HG02571 (cell line): ENCODE measurements at regions not wholly inside any gene's neighbourhood (a gene's known extent, or its start where the extent isn't known, plus 50 kb on each side); places are given as distances from the start of the nearest gene placed in this dataset.

ENCODE experiments used
- ATAC-seq: cut with Tn5 transposase; IDR thresholded peaks from one replicate; pipeline ENCODE4 v1.9.1; 2021; ENCODE audit warnings: mild to moderate bottlenecking, moderate library complexity; ENCODE audit not compliant: unreplicated experiment

- no peak for ATAC-seq
These were observed 200.9 kb downstream of the LTN1 start for GRCh38 chr21:28791595-28792282.

GRCh38 chr21:28790335-28790734 is 202.3 kb downstream of the LTN1 start:
- ATAC-seq: no peak

GRCh38 chr21:28789523-28789922 is 203.2 kb downstream of the LTN1 start:
- ATAC-seq: no peak

- ATAC-seq: no peak
These were observed 204.6 kb downstream of the LTN1 start for GRCh38 chr21:28788030-28788429.

GRCh38 chr21:28783641-28784185 is 209.0 kb downstream of the LTN1 start:
- no peak for ATAC-seq

GRCh38 chr21:28781602-28782276 is 210.9 kb downstream of the LTN1 start:
- no peak for ATAC-seq

- ATAC-seq: no peak
These were observed 212.8 kb downstream of the LTN1 start for GRCh38 chr21:28779914-28780313.

GRCh38 chr21:28776251-28776650 is 216.4 kb downstream of the LTN1 start:
- no peak for ATAC-seq

GRCh38 chr21:28775071-28775470 is 217.6 kb downstream of the LTN1 start:
- no peak for ATAC-seq

GRCh38 chr21:28773036-28773435 is 219.6 kb downstream of the LTN1 start:
- no peak for ATAC-seq

- ATAC-seq: no peak
These were observed 220.7 kb downstream of the LTN1 start for GRCh38 chr21:28771790-28772501.

GRCh38 chr21:28770867-28771661 is 221.6 kb downstream of the LTN1 start:
- no peak for ATAC-seq

- ATAC-seq: no peak
These were observed 223.0 kb downstream of the LTN1 start for GRCh38 chr21:28769683-28770082.

GRCh38 chr21:28768753-28769152 is 223.9 kb downstream of the LTN1 start:
- ATAC-seq: no peak

- ATAC-seq: no peak
These were observed 225.2 kb downstream of the LTN1 start for GRCh38 chr21:28767523-28767922.

- no peak for ATAC-seq
These were observed 228.8 kb downstream of the LTN1 start for GRCh38 chr21:28763809-28764418.

GRCh38 chr21:28762357-28762735 is 230.3 kb downstream of the LTN1 start:
- ATAC-seq: no peak

- ATAC-seq: no peak
These were observed 230.9 kb downstream of the LTN1 start for GRCh38 chr21:28761674-28762356.

GRCh38 chr21:28758883-28759242 is 233.8 kb downstream of the LTN1 start:
- ATAC-seq: no peak
